GM12873 (cell line): ENCODE measurements at regions not wholly inside any gene's neighbourhood (a gene's known extent, or its start where the extent isn't known, plus 50 kb on each side); places are given as distances from the start of the nearest gene placed in this dataset.

ENCODE experiments used
- TF ChIP-seq, protein P1 (sequence below): IDR thresholded peaks from 2 replicates; pipeline ENCODE4 v1.5.1; 2012; ENCODE audit warnings: low read depth, mild to moderate bottlenecking, moderate library complexity, low read length, control low read depth; ENCODE audit not compliant: insufficient read depth; ENCODE audit errors: missing control alignments

DNA sequence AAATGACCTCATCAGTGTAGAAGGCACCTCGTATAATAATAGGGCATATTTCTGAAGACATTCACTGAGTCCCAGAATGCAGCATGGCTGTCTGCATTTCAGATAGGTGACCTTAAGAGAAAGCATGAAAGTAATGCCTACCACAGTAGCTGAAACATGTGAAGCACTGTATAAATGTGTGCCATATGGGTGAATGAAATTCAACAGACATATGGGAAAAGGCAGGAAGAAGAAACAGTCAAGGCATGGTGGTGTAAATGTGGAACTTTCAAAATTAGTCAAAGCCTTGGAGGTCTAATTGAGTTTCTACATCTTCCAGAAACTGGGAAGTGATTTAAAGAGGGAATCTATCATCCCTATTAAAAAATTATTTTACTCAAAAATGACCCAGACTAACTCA is 698.2 kb upstream of the GOT2 start:
- TF ChIP-seq, protein P1, sequence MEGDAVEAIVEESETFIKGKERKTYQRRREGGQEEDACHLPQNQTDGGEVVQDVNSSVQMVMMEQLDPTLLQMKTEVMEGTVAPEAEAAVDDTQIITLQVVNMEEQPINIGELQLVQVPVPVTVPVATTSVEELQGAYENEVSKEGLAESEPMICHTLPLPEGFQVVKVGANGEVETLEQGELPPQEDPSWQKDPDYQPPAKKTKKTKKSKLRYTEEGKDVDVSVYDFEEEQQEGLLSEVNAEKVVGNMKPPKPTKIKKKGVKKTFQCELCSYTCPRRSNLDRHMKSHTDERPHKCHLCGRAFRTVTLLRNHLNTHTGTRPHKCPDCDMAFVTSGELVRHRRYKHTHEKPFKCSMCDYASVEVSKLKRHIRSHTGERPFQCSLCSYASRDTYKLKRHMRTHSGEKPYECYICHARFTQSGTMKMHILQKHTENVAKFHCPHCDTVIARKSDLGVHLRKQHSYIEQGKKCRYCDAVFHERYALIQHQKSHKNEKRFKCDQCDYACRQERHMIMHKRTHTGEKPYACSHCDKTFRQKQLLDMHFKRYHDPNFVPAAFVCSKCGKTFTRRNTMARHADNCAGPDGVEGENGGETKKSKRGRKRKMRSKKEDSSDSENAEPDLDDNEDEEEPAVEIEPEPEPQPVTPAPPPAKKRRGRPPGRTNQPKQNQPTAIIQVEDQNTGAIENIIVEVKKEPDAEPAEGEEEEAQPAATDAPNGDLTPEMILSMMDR, result no peak

DNA sequence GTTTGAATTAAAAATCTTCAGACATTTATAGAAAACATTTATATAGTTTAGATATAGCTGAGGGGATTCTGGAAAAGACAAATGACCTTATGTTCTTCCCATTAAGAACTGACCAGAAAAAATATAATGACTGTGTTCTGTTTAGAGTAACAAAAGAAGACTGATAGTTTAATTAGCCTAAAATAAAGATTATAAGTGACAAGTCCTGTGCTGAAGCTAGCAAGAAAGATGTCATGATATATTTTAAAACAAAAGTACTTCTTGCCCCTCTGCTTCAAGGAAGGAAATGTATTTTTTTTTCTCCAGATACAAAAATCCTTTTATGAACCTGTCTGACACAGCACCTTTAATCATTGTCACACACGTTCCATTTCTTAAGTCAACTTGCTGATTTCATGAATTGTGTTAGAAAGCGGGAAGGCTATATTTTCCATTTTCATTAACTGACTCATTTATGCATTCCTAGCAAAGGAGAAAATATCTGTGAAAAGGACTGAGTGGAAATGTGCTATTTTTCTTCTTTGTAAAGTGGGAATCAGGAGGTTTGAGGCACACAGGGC is 690.7 kb upstream of the GOT2 start:
- TF ChIP-seq, protein P1, result no peak

DNA sequence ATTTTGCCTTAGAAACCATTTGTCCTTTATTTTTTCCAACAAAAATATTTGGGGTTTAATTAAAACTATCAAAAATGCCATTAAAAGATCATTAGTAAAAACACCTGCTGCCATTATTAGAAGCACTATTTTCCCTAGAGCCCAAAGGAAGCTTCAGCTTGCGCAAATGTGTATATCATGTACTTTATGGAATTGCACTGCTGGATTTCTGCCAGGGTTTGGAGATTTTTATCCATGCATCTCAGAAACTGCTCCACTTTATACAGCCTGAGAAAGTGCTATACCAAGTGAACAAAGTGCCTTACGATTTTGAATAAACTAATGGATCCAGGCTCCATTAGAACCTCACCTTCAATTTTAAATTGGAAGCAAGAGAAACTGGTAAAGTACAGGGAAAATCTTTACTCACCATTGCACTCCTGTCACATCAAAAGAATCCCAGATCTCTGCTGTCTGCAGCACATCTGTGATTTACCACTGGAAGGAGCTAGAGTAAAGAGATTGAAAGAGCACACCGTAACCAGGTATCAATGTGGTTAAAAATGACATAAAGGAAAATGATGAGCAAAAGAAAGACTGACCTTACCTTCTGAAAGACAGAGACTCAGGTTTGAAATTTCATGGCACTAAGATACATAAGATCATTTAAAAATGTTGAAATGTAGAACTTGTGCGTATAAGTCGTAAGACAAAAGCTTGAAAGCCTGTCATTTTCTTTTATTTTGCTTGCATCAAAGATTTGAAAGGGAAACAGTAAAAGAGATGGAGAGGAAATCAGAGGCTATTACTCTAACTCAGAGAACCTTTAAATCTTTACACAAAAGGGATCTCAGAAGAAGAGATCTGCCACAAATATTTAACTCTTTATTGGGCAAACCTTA is 678.1 kb upstream of the GOT2 start:
- TF ChIP-seq, protein P1, result no peak

DNA sequence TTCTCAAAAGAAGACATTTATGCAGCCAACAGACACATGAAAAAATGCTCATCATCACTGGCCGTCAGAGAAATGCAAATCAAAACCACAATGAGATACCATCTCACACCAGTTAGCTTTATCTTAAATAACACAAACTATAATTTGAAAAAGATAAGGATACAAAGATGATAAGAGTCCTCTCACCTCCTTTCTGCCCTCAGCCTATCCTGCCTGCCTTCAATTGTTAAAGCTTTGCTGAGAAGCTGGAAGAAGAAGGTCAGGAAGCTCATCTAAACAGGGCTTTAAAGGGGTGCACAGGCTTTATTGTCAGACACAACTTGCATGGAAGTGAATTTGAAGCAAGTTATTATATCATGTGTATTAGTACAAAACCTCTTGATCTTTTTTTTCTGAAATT is 676.3 kb upstream of the GOT2 start:
- TF ChIP-seq, protein P1, result no peak

DNA sequence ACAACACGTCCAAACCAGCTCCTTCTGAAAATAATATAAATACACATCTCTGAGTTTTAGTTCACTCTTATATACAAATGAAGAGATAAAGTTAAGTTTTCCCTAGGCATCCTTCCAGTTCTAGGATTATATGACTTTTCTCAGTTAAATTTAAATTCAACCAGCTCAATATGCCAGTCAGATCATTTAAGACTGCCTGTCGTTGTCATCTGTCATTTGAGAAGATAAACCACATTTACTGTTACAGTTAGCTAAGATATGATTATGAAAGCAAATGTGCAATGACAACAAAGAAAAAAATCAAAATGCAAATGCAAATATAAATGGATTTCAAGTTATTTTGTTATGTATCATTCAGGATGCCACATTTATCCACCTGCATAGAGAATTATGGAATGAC is 671.7 kb upstream of the GOT2 start:
- TF ChIP-seq, protein P1, result no peak

DNA sequence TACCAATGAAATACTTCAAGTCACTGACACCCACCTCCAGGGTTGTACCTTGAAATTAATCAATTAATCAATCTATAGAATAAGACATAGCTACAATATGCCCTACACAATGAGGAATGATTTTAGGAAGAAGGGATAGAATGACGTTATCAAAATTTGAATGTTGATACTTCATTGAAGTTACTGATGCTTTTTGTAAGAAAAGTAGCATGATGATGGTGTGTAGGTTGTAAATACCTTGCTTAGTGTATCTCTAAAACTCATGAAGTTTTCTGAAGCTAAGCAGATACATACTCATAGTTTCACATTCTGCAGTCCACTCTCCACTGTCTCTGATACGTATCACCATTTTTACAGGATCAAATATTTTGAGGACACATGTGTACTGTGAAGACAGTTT is 670.4 kb upstream of the GOT2 start:
- TF ChIP-seq, protein P1, result no peak

DNA sequence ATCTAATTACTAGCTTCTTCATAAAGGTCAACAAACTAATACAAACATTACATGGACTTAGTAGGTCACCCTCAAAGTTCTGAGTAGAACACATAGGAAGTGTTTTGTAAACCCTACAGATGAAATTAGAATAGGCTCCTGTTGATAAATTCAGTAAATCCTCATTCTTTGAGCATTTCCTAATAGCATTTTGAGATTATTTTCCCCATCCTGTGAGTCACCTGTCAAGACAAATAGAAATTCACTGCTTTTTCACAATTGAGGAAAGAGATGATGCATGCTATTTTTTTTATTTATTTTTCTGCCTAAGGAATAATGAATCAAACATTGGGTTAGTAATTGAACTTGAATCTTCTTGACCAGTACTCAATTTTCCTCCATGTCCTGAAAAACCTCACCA is 666.7 kb upstream of the GOT2 start:
- TF ChIP-seq, protein P1, result no peak
